IMR-90 (cell line): ENCODE measurements at regions not wholly inside any gene's neighbourhood (a gene's known extent, or its start where the extent isn't known, plus 50 kb on each side); places are given as distances from the start of the nearest gene placed in this dataset.

ENCODE experiments used
- ATAC-seq: fragments of 200-7000 bp; cut with Tn5 transposase; 2 replicates; pipeline ENCODE4 v1.9.1; 2020; ENCODE audit warnings: low read depth, mild to moderate bottlenecking, moderate library complexity
- BruUV-seq: library from RNA; stranded (reverse); fragments of 400-500 nt; replicated peaks from 2 replicates; lab custom pipeline; 2021; lab: Mats Ljungman, UMichigan
- CTCF ChIA-PET: fragments of 300-600 bp; formaldehyde crosslinking; extraction: SDS; loops from one replicate; lab custom pipeline; 2021; ENCODE audit warnings: antibody characterized with exemption; lab: Yijun Ruan, JAX
- POLR2A ChIA-PET: fragments of 300-600 bp; sonication (Branson Sonifier 250); formaldehyde crosslinking; loops from one replicate; lab custom pipeline; 2022; ENCODE audit warnings: antibody characterized with exemption; ENCODE audit not compliant: unreplicated experiment; lab: Charles Lee
- DNase-seq: peaks from one replicate; pipeline ENCODE4 v3.0.0; 2013
- H2AFZ ChIP-seq: replicated peaks from 2 replicates; pipeline ENCODE3; 2013; ENCODE audit warnings: low read length, mild to moderate bottlenecking; ENCODE audit not compliant: poor library complexity
- H2AK5ac ChIP-seq: 2 replicates; pipeline ENCODE4 v1.6.1; 2013; ENCODE audit warnings: low read depth, low read length, inconsistent platforms
- H2AK9ac ChIP-seq: replicated peaks from 2 replicates; pipeline ENCODE3; 2013; ENCODE audit warnings: mild to moderate bottlenecking, low read depth, low read length, moderate library complexity; ENCODE audit not compliant: poor library complexity
- H2BK120ac ChIP-seq: 2 replicates; pipeline ENCODE4 v1.6.1; 2013; ENCODE audit warnings: low read depth, low read length, inconsistent platforms
- H2BK15ac ChIP-seq: 3 replicates; pipeline ENCODE4 v1.6.1; 2013; ENCODE audit warnings: low read depth, low read length, inconsistent platforms
- H2BK20ac ChIP-seq: 2 replicates; pipeline ENCODE4 v1.6.1; 2013; ENCODE audit warnings: low read depth, mild to moderate bottlenecking, inconsistent platforms, low read length, moderate library complexity
- H2BK5ac ChIP-seq: 2 replicates; pipeline ENCODE4 v1.6.1; 2013; ENCODE audit warnings: mild to moderate bottlenecking, low read depth, low read length, inconsistent platforms; ENCODE audit not compliant: poor library complexity, severe bottlenecking
- H3K14ac ChIP-seq: replicated peaks from 2 replicates; pipeline ENCODE4 v1.6.1; 2013; ENCODE audit warnings: low read depth, low read length, inconsistent platforms
- H3K18ac ChIP-seq: 2 replicates; pipeline ENCODE4 v1.6.1; 2013; ENCODE audit warnings: low read depth, low read length, control low read depth
- H3K23ac ChIP-seq: 2 replicates; pipeline ENCODE4 v1.6.1; 2013; ENCODE audit warnings: low read depth, low read length, inconsistent platforms
- H3K27ac ChIP-seq: 2 replicates; pipeline ENCODE4 v1.5.1; 2013; ENCODE audit warnings: mild to moderate bottlenecking, control low read depth, low read length; ENCODE audit not compliant: insufficient read depth
- H3K27me3 ChIP-seq: 2 replicates; pipeline ENCODE4 v1.6.1; 2013; ENCODE audit warnings: low read length; ENCODE audit not compliant: control insufficient read depth, insufficient read depth
- H3K36me3 ChIP-seq: 2 replicates; pipeline ENCODE4 v1.6.1; 2013; ENCODE audit warnings: low read length, mixed read lengths; ENCODE audit not compliant: control insufficient read depth, insufficient read depth
- H3K4ac ChIP-seq: 2 replicates; pipeline ENCODE4 v1.6.1; 2013; ENCODE audit warnings: low read depth, low read length, inconsistent platforms
- H3K4me1 ChIP-seq: 2 replicates; pipeline ENCODE4 v1.6.1; 2013; ENCODE audit warnings: low read length, mixed read lengths; ENCODE audit not compliant: control insufficient read depth, insufficient read depth
- H3K4me2 ChIP-seq: 2 replicates; pipeline ENCODE4 v1.6.1; 2013; ENCODE audit warnings: low read depth, mild to moderate bottlenecking, control low read depth, low read length, moderate library complexity
- H3K4me3 ChIP-seq: 2 replicates; pipeline ENCODE4 v1.5.1; 2013; ENCODE audit warnings: low read depth, mild to moderate bottlenecking, control low read depth, low read length, moderate library complexity; ENCODE audit not compliant: insufficient read depth
- H3K56ac ChIP-seq: 2 replicates; pipeline ENCODE4 v1.6.1; 2013; ENCODE audit warnings: low read length, inconsistent platforms; ENCODE audit not compliant: insufficient read depth; ENCODE audit errors: extremely low read depth
- H3K79me1 ChIP-seq, 2 experiments: 2 replicates each; pipeline ENCODE4 v1.6.1; 2013; ENCODE audit warnings: low read length in 2 of 2, inconsistent platforms in 1 of 2, low read depth in 1 of 2
- H3K9ac ChIP-seq: 2 replicates; pipeline ENCODE4 v1.6.1; 2013; ENCODE audit warnings: low read depth, low read length, control low read depth
- H3K9me1 ChIP-seq: 2 replicates; pipeline ENCODE4 v1.6.1; 2013; ENCODE audit warnings: low read length, inconsistent platforms; ENCODE audit not compliant: insufficient read depth
- H3K9me3 ChIP-seq: 2 replicates; pipeline ENCODE4 v1.6.1; 2013; ENCODE audit warnings: low read length; ENCODE audit not compliant: control insufficient read depth, insufficient read depth
- H4K20me1 ChIP-seq: 2 replicates; pipeline ENCODE4 v1.6.1; 2013; ENCODE audit warnings: low read length, inconsistent platforms; ENCODE audit not compliant: insufficient read depth
- H4K5ac ChIP-seq: 2 replicates; pipeline ENCODE4 v1.6.1; 2013; ENCODE audit warnings: mild to moderate bottlenecking, low read depth, low read length, control low read depth
- H4K8ac ChIP-seq, 2 experiments: 2 replicates each; pipeline ENCODE4 v1.6.1; 2013; ENCODE audit warnings: low read depth in 2 of 2, low read length in 2 of 2, control low read depth in 1 of 2, inconsistent platforms in 1 of 2
- H4K91ac ChIP-seq: 2 replicates; pipeline ENCODE4 v1.6.1; 2013; ENCODE audit warnings: low read depth, low read length, inconsistent platforms; ENCODE audit not compliant: insufficient read depth
- CEBPB ChIP-seq: IDR thresholded peaks from 2 replicates; pipeline ENCODE4 v1.6.1; 2012; ENCODE audit warnings: low read depth, low read length, improper control_type of control experiment
- MAFK ChIP-seq: IDR thresholded peaks from 2 replicates; pipeline ENCODE4 v1.6.1; 2012; ENCODE audit warnings: low read depth, low read length, improper control_type of control experiment
- MXI1 ChIP-seq: IDR thresholded peaks from 2 replicates; pipeline ENCODE4 v1.6.1; 2012; ENCODE audit warnings: low read depth, mild to moderate bottlenecking, low read length, moderate library complexity, borderline replicate concordance
- WGBS, 2 experiments: methylation state at CpG; one replicate each; pipeline versions ENCODE4 v1.1.5 to v1.1.7; 2013; ENCODE audit warnings: missing lambda C conversion rate in 2 of 2; ENCODE audit not compliant: insufficient read length in 1 of 2; ENCODE audit errors: extremely low coverage in 2 of 2; 5-methylcytosine and 5-hydroxymethylcytosine counted together
- dilution Hi-C: fragments of 300-500 bp; cut with HindIII; formaldehyde crosslinking; loops from one replicate; pipeline ENCODE4 v1.14.3; 2018; ENCODE audit warnings: low sequenced_read_pairs; ENCODE audit not compliant: unreplicated experiment
- in situ Hi-C: fragments of 300-500 bp; cut with MboI; formaldehyde crosslinking; loops from 3 replicates; pipeline ENCODE4 v1.14.3; 2019; ENCODE audit warnings: low sequenced_read_pairs, inconsistent platforms, mixed read lengths
- intact Hi-C: fragments of 100-400 bp; cut with micrococcal nuclease; formaldehyde crosslinking; loops from 2 replicates; pipeline ENCODE4 v1.10.0; 2022

DNA sequence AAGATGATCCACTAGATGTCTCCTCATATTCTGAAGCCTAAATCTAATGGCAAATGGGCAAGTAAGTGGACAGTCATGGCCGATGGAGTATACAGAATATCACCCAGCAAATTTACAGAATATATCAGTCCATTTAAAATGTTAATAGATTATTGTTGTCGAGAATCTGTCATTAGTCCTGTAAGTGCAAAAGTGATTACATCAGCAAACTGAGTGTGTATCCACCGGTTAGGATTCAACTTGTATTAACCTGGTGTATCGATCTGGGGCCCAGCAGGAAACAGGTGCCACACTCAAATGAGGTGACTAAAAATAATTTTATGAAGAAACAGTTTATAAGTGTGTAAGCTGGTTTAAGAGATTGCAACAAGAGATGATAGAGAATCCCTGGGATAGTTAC is 367.9 kb upstream of the FAM47C start:
- H2BK15ac ChIP-seq, result no peak overlapping the region
- H2AFZ ChIP-seq, result no peak overlapping the region
- no peak overlapping the region for H4K91ac ChIP-seq
- no peaks in the 10 kb centered on the region for H3K36me3 ChIP-seq
- no peak overlapping the region for H3K4ac ChIP-seq
- H2BK5ac ChIP-seq, result no peak overlapping the region
- H4K20me1 ChIP-seq, result no peaks in the 10 kb centered on the region
- H2AK5ac ChIP-seq, result no peak overlapping the region
- H3K18ac ChIP-seq, result no peak overlapping the region
- CTCF ChIA-PET, result no interaction called here
- intact Hi-C loops (no loop called here), dilution Hi-C loops (no loop called here), in situ Hi-C loops (no loop called here)
- H3K14ac ChIP-seq, result no peak overlapping the region
- POLR2A ChIA-PET, result no interaction called here
- no peaks in the 10 kb centered on the region for H3K4me1 ChIP-seq
- H3K4me3 ChIP-seq, result no peak overlapping the region
- H2BK20ac ChIP-seq, result no peak overlapping the region
- no peaks in the 10 kb centered on the region for H3K9me1 ChIP-seq
- no peak overlapping the region for H4K8ac ChIP-seq
- no peak overlapping the region for H3K27ac ChIP-seq
- no CpG with 5 or more reads among the region's 4 CpGs for WGBS, 2 experiments
- H2AK9ac ChIP-seq, result no peak overlapping the region
- H3K9ac ChIP-seq, result no peak overlapping the region
- no peak overlapping the region for H3K4me2 ChIP-seq
- no peak for DNase-seq
- ATAC-seq, result no peak
- no peak for TF ChIP-seq CEBPB
- peak; percentile 81 for TF ChIP-seq MAFK
- no peak for TF ChIP-seq MXI1
- BruUV-seq, result no TSS peak
- H3K27me3 ChIP-seq, result no peaks in the 10 kb centered on the region
- H3K56ac ChIP-seq, result no peak overlapping the region
- H3K79me1 ChIP-seq, result no peaks in the 10 kb centered on the region
- 0 out of 2 replicates have a peak, but pooled peaks cover 4% of the 10 kb centered on the region for H3K9me3 ChIP-seq
- no peak overlapping the region for H4K5ac ChIP-seq
- no peak overlapping the region for H3K23ac ChIP-seq
- H2BK120ac ChIP-seq, result no peak overlapping the region
